ENCODE measurements at regions not wholly inside any gene's neighbourhood (a gene's known extent, or its start where the extent isn't known, plus 50 kb on each side); places are given as distances from the start of the nearest gene placed in this dataset.

- Histone ChIP-seq H3K27ac (ENCODE audit: insufficient read depth, low read length) (no peak overlapping the region), H3K36me3 (ENCODE audit: control insufficient read depth, insufficient read depth, low read length) (no peaks in the 10 kb centered on the region), H3K9ac (ENCODE audit: insufficient read depth, low read length) (no peak overlapping the region), H3K4me3 (replicated peaks in 1 of 4; ENCODE audit: control extremely low read depth in 1 of 4, insufficient read depth in 1 of 4, low read depth in 3 of 4, low read length in 4 of 4) (no peak overlapping the region), H3K4me2 (ENCODE audit: extremely low read depth, insufficient read depth, low read length) (no peak overlapping the region), H3K27me3 (ENCODE audit: control insufficient read depth, insufficient read depth, low read length) (no peaks in the 10 kb centered on the region), H2AFZ (ENCODE audit: low read length) (no peak overlapping the region), H3K4me1 (ENCODE audit: control insufficient read depth, extremely low read depth, insufficient read depth, low read length) (no peaks in the 10 kb centered on the region), H4K20me1 (ENCODE audit: control insufficient read depth, extremely low read depth, insufficient read depth, low read length) (no peaks in the 10 kb centered on the region), H3K9me3 (ENCODE audit: control insufficient read depth, insufficient read depth, low read depth, low read length) (no peaks in the 10 kb centered on the region), H3K79me2 (ENCODE audit: control insufficient read depth, insufficient read depth, low read length) (no peaks in the 10 kb centered on the region)
- DNase-seq (ENCODE audit: low read depth in 2 of 2): peak in 1 of 2 donors; percentile 4
- no peak for TF ChIP-seq EZH2 (IDR thresholded peaks at IDR 0.05; ENCODE audit: low read length, missing control alignments)
- TF ChIP-seq, protein P1, sequence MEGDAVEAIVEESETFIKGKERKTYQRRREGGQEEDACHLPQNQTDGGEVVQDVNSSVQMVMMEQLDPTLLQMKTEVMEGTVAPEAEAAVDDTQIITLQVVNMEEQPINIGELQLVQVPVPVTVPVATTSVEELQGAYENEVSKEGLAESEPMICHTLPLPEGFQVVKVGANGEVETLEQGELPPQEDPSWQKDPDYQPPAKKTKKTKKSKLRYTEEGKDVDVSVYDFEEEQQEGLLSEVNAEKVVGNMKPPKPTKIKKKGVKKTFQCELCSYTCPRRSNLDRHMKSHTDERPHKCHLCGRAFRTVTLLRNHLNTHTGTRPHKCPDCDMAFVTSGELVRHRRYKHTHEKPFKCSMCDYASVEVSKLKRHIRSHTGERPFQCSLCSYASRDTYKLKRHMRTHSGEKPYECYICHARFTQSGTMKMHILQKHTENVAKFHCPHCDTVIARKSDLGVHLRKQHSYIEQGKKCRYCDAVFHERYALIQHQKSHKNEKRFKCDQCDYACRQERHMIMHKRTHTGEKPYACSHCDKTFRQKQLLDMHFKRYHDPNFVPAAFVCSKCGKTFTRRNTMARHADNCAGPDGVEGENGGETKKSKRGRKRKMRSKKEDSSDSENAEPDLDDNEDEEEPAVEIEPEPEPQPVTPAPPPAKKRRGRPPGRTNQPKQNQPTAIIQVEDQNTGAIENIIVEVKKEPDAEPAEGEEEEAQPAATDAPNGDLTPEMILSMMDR (conservative IDR thresholded peaks at IDR 0.05 in 1 of 2, IDR thresholded peaks at IDR 0.05 in 1 of 2; ENCODE audit: low read depth in 1 of 2, low read length in 2 of 2): no peak
These were observed 412.1 kb upstream of the CDH10 start for GRCh38 chr5:25056836-25057235.

DNA sequence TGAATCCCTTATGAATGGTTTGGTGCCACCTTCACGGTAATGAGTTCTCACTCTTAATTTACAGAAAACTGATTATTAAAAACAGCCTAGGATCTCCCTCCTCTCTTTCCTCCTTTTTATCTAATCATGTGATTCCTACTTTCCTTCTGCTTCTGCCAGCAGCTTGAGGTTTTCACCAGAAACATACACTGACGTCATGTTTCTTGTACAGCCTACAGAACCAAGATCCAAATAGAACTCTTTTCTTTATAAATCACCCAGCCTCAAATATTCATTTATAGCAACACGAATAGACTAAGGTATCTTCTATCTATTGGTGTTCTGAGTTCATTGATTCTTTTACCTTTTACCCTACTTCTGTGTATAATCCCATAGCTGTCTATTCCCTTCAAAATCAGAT is 388.9 kb upstream of the CDH10 start:
- Histone ChIP-seq H4K20me1 (ENCODE audit: control insufficient read depth, extremely low read depth, insufficient read depth, low read length) (no peaks in the 10 kb centered on the region), H3K4me2 (ENCODE audit: extremely low read depth, insufficient read depth, low read length) (no peak overlapping the region), H2AFZ (ENCODE audit: low read length) (no peak overlapping the region), H3K4me1 (ENCODE audit: control insufficient read depth, extremely low read depth, insufficient read depth, low read length) (no peaks in the 10 kb centered on the region), H3K79me2 (ENCODE audit: control insufficient read depth, insufficient read depth, low read length) (no peaks in the 10 kb centered on the region), H3K9me3 (ENCODE audit: control insufficient read depth, insufficient read depth, low read depth, low read length) (no peaks in the 10 kb centered on the region), H3K9ac (ENCODE audit: insufficient read depth, low read length) (no peak overlapping the region), H3K27ac (ENCODE audit: insufficient read depth, low read length) (no peak overlapping the region), H3K36me3 (ENCODE audit: control insufficient read depth, insufficient read depth, low read length) (no peaks in the 10 kb centered on the region), H3K4me3 (replicated peaks in 1 of 4; ENCODE audit: control extremely low read depth in 1 of 4, insufficient read depth in 1 of 4, low read depth in 3 of 4, low read length in 4 of 4) (no peak overlapping the region), H3K27me3 (ENCODE audit: control insufficient read depth, insufficient read depth, low read length) (no peaks in the 10 kb centered on the region)
- no peak for TF ChIP-seq EZH2 (IDR thresholded peaks at IDR 0.05; ENCODE audit: low read length, missing control alignments)
- TF ChIP-seq, protein P1 (conservative IDR thresholded peaks at IDR 0.05 in 1 of 2, IDR thresholded peaks at IDR 0.05 in 1 of 2; ENCODE audit: low read depth in 1 of 2, low read length in 2 of 2): no peak
- DNase-seq (ENCODE audit: low read depth in 2 of 2): no peak

- Histone ChIP-seq H2AFZ (ENCODE audit: low read length) (no peak overlapping the region), H3K4me3 (replicated peaks in 1 of 4; ENCODE audit: control extremely low read depth in 1 of 4, insufficient read depth in 1 of 4, low read depth in 3 of 4, low read length in 4 of 4) (no peak overlapping the region), H4K20me1 (ENCODE audit: control insufficient read depth, extremely low read depth, insufficient read depth, low read length) (no peaks in the 10 kb centered on the region), H3K27me3 (ENCODE audit: control insufficient read depth, insufficient read depth, low read length) (no peaks in the 10 kb centered on the region), H3K4me2 (ENCODE audit: extremely low read depth, insufficient read depth, low read length) (no peak overlapping the region), H3K79me2 (ENCODE audit: control insufficient read depth, insufficient read depth, low read length) (no peaks in the 10 kb centered on the region), H3K36me3 (ENCODE audit: control insufficient read depth, insufficient read depth, low read length) (no peaks in the 10 kb centered on the region), H3K9ac (ENCODE audit: insufficient read depth, low read length) (no peak overlapping the region), H3K9me3 (ENCODE audit: control insufficient read depth, insufficient read depth, low read depth, low read length) (no peaks in the 10 kb centered on the region), H3K27ac (ENCODE audit: insufficient read depth, low read length) (no peak overlapping the region), H3K4me1 (ENCODE audit: control insufficient read depth, extremely low read depth, insufficient read depth, low read length) (no peaks in the 10 kb centered on the region)
- peak in 1 of 2 donors; percentile 14 for DNase-seq (ENCODE audit: low read depth in 2 of 2)
- TF ChIP-seq EZH2 (IDR thresholded peaks at IDR 0.05; ENCODE audit: low read length, missing control alignments): no peak
- TF ChIP-seq, protein P1 (conservative IDR thresholded peaks at IDR 0.05 in 1 of 2, IDR thresholded peaks at IDR 0.05 in 1 of 2; ENCODE audit: low read depth in 1 of 2, low read length in 2 of 2): no peak
These were observed 384.2 kb upstream of the CDH10 start for GRCh38 chr5:25029004-25029403.

Data from fibroblast of lung (primary cell).